ENCODE measurements at regions not wholly inside any gene's neighbourhood (a gene's known extent, or its start where the extent isn't known, plus 50 kb on each side); places are given as distances from the start of the nearest gene placed in this dataset.

- no peaks in the 10 kb centered on the region for H3K27me3 ChIP-seq (ENCODE audit: insufficient read depth, low read depth)
- H3K79me2 ChIP-seq (ENCODE audit: low read depth) = no peaks in the 10 kb centered on the region
- POLR2A ChIA-PET (ENCODE audit: unreplicated experiment) = no interaction called here
- peaks cover 33% of the 10 kb centered on the region for H3F3A ChIP-seq (ENCODE audit: insufficient read depth, low read depth)
- H3K4me2 ChIP-seq = no peak overlapping the region
- H3K9me3 ChIP-seq (ENCODE audit: insufficient read depth, low read depth) = no peaks in the 10 kb centered on the region
- no TSS peak for BruUV-seq (replicated peaks)
- intact Hi-C loops (cut with micrococcal nuclease; ENCODE audit: unreplicated experiment) = no loop called here
- H4K20me1 ChIP-seq (ENCODE audit: insufficient read depth) = no peaks in the 10 kb centered on the region
- H3K27ac ChIP-seq = no peak overlapping the region
- no peak for DNase-seq
- no peak overlapping the region for H3K4me3 ChIP-seq
- no peaks in the 10 kb centered on the region for H3K36me3 ChIP-seq (ENCODE audit: low read depth)
- H3K4me1 ChIP-seq (replicated peaks; ENCODE audit: insufficient read depth) = peaks cover 63% of the 10 kb centered on the region
- CTCF ChIA-PET = interaction anchor here (0.6 kb wide), 1 partner anchor 122 kb away, joined by 5 read pairs; no protein-coding TSS in a partner anchor
- TF ChIP-seq EZH2 (IDR thresholded peaks at IDR 0.05; ENCODE audit: low read depth) (no peak), CTCF (conservative IDR thresholded peaks at IDR 0.05) (no peak)
- H2AFZ ChIP-seq = no peak overlapping the region
- H3K9me2 ChIP-seq (ENCODE audit: insufficient read depth) = no peaks in the 10 kb centered on the region
These were observed 85.3 kb downstream of the SPTSSA start for GRCh38 chr14:34376649-34377267.

GRCh38 chr14:34374998-34375740 lies 86.9 kb downstream of the SPTSSA start:
- CTCF ChIA-PET = interaction anchor here (1.3 kb wide), 1 partner anchor 43 kb away, joined by 3 read pairs; no protein-coding TSS in a partner anchor
- Histone ChIP-seq H3K9me2 (ENCODE audit: insufficient read depth) (no peaks in the 10 kb centered on the region), H3K4me2 (peak overlapping the region; percentile 67), H3K27me3 (ENCODE audit: insufficient read depth, low read depth) (no peaks in the 10 kb centered on the region), H3K4me1 (replicated peaks; ENCODE audit: insufficient read depth) (peaks cover 62% of the 10 kb centered on the region), H2AFZ (no peak overlapping the region), H3K9me3 (ENCODE audit: insufficient read depth, low read depth) (no peaks in the 10 kb centered on the region), H3K36me3 (ENCODE audit: low read depth) (no peaks in the 10 kb centered on the region), H3K79me2 (ENCODE audit: low read depth) (no peaks in the 10 kb centered on the region), H3F3A (ENCODE audit: insufficient read depth, low read depth) (peaks cover 29% of the 10 kb centered on the region), H3K4me3 (peak overlapping the region; percentile 32), H3K27ac (peak overlapping the region; percentile 79), H4K20me1 (ENCODE audit: insufficient read depth) (no peaks in the 10 kb centered on the region)
- TF ChIP-seq EZH2 (IDR thresholded peaks at IDR 0.05; ENCODE audit: low read depth) = no peak
- no peak for TF ChIP-seq CTCF (conservative IDR thresholded peaks at IDR 0.05)
- intact Hi-C loops (cut with micrococcal nuclease; ENCODE audit: unreplicated experiment) = no loop called here
- DNase-seq = peak in 1 of 2 experiments; percentile 83
- POLR2A ChIA-PET (ENCODE audit: unreplicated experiment) = interaction anchor here (0.6 kb wide), 1 partner anchor 92 kb away, joined by 11 read pairs; no protein-coding TSS in a partner anchor
- BruUV-seq (replicated peaks) = no TSS peak

- H3K4me2 ChIP-seq = peak overlapping the region; percentile 58
- H3K4me3 ChIP-seq = no peak overlapping the region
- no peaks in the 10 kb centered on the region for H3K9me2 ChIP-seq (ENCODE audit: insufficient read depth)
- TF ChIP-seq CTCF (conservative IDR thresholded peaks at IDR 0.05) (no peak), EZH2 (IDR thresholded peaks at IDR 0.05; ENCODE audit: low read depth) (no peak)
- intact Hi-C loops (cut with micrococcal nuclease; ENCODE audit: unreplicated experiment) = no loop called here
- no peaks in the 10 kb centered on the region for H3K27me3 ChIP-seq (ENCODE audit: insufficient read depth, low read depth)
- no TSS peak for BruUV-seq (replicated peaks)
- no peaks in the 10 kb centered on the region for H4K20me1 ChIP-seq (ENCODE audit: insufficient read depth)
- CTCF ChIA-PET = no interaction called here
- H3K36me3 ChIP-seq (ENCODE audit: low read depth) = no peaks in the 10 kb centered on the region
- POLR2A ChIA-PET (ENCODE audit: unreplicated experiment) = no interaction called here
- no peaks in the 10 kb centered on the region for H3K79me2 ChIP-seq (ENCODE audit: low read depth)
- no peak overlapping the region for H2AFZ ChIP-seq
- no peak for DNase-seq
- peak overlapping the region; percentile 54 for H3K27ac ChIP-seq
- H3K4me1 ChIP-seq (replicated peaks; ENCODE audit: insufficient read depth) = peaks cover 67% of the 10 kb centered on the region
- H3K9me3 ChIP-seq (ENCODE audit: insufficient read depth, low read depth) = no peaks in the 10 kb centered on the region
- peaks cover 35% of the 10 kb centered on the region for H3F3A ChIP-seq (ENCODE audit: insufficient read depth, low read depth)
These were observed 88.8 kb downstream of the SPTSSA start for GRCh38 chr14:34373191-34373590.
